ENCODE measurements at regions not wholly inside any gene's neighbourhood (a gene's known extent, or its start where the extent isn't known, plus 50 kb on each side); places are given as distances from the start of the nearest gene placed in this dataset.

DNA sequence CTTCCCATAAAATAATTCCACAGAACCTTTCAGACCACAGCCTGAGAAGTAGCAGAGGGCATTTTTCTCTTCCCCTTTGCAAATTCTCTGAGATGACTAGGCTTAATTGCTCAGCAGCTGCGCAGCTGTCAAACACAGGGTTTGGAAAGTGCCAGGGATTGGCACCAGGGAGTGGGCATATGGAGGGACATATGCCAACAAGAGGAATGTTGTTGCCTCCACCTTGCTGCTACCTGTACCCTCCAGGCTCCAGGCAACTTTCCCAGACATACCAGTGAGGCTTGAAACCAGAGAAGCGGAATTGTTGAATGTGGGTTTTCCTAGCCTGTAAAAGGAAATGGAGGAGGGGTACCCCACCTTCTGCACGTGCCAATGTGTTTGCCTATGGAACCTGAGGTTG, 256.2 kb upstream of the GPR101 start:
- Histone ChIP-seq H3K27me3 (ENCODE audit: insufficient read depth, low read depth, low read length) (no peaks in the 10 kb centered on the region), H3K79me2 (replicated peaks; ENCODE audit: insufficient read depth, low read length) (no peaks in the 10 kb centered on the region), H3K9ac (ENCODE audit: low read length) (no peak overlapping the region), H3K4me3 (ENCODE audit: low read length) (no peak overlapping the region), H3K36me3 (ENCODE audit: insufficient read depth, low read length) (no peaks in the 10 kb centered on the region), H2AFZ (ENCODE audit: low read depth, low read length) (no peak overlapping the region), H3K9me3 (ENCODE audit: low read length) (no peaks in the 10 kb centered on the region), H3K9me2 (ENCODE audit: insufficient read depth, low read length) (no peaks in the 10 kb centered on the region), H3K4me2 (ENCODE audit: low read length) (no peak overlapping the region), H3F3A (ENCODE audit: insufficient read depth, low read length, poor library complexity, severe bottlenecking) (no peaks in the 10 kb centered on the region), H3K27ac (ENCODE audit: low read length) (no peak overlapping the region), H4K20me1 (ENCODE audit: insufficient read depth) (no peaks in the 10 kb centered on the region)
- no peak for TF ChIP-seq SMC3 (conservative IDR thresholded peaks at IDR 0.05; ENCODE audit: poor library complexity)
- no peak for TF ChIP-seq TAF1 (IDR thresholded peaks at IDR 0.05; ENCODE audit: low read depth)
- TF ChIP-seq EZH2 (IDR thresholded peaks at IDR 0.05; ENCODE audit: borderline replicate concordance, insufficient read depth, low read length, poor library complexity, severe bottlenecking) = no peak
- no peak for TF ChIP-seq POLR2AphosphoS5 (IDR thresholded peaks at IDR 0.05)
- TF ChIP-seq, protein P1, sequence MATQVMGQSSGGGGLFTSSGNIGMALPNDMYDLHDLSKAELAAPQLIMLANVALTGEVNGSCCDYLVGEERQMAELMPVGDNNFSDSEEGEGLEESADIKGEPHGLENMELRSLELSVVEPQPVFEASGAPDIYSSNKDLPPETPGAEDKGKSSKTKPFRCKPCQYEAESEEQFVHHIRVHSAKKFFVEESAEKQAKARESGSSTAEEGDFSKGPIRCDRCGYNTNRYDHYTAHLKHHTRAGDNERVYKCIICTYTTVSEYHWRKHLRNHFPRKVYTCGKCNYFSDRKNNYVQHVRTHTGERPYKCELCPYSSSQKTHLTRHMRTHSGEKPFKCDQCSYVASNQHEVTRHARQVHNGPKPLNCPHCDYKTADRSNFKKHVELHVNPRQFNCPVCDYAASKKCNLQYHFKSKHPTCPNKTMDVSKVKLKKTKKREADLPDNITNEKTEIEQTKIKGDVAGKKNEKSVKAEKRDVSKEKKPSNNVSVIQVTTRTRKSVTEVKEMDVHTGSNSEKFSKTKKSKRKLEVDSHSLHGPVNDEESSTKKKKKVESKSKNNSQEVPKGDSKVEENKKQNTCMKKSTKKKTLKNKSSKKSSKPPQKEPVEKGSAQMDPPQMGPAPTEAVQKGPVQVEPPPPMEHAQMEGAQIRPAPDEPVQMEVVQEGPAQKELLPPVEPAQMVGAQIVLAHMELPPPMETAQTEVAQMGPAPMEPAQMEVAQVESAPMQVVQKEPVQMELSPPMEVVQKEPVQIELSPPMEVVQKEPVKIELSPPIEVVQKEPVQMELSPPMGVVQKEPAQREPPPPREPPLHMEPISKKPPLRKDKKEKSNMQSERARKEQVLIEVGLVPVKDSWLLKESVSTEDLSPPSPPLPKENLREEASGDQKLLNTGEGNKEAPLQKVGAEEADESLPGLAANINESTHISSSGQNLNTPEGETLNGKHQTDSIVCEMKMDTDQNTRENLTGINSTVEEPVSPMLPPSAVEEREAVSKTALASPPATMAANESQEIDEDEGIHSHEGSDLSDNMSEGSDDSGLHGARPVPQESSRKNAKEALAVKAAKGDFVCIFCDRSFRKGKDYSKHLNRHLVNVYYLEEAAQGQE (IDR thresholded peaks at IDR 0.05; ENCODE audit: borderline replicate concordance) = no peak
- no peak for TF ChIP-seq RAD21 (conservative IDR thresholded peaks at IDR 0.05)
- TF ChIP-seq MXI1 (conservative IDR thresholded peaks at IDR 0.05; ENCODE audit: poor library complexity, severe bottlenecking) = no peak
- TF ChIP-seq EP300 (conservative IDR thresholded peaks at IDR 0.05; ENCODE audit: poor library complexity, severe bottlenecking) = no peak

DNA sequence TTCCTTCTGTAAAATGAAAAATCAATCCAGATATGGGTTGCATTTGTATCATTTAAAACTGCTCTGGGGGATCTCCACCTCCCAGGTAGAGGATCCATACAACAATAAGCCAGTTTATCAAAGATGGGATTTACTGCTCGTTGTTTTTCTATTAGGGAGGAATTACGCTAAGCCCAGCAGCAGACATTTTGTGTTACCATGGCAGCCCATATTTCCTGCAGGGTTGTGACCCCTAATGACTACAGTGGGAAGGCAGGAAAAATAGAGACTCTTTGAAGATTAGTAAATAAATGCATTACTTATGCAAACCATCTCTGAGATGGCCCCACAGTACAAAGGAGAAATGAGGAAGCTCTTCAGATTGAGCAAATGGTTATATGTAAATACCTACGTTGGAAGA, 253.4 kb upstream of the GPR101 start:
- no peak overlapping the region for H3K4me3 ChIP-seq (ENCODE audit: low read length)
- H3K4me2 ChIP-seq (ENCODE audit: low read length) = no peak overlapping the region
- H4K20me1 ChIP-seq (ENCODE audit: insufficient read depth) = no peaks in the 10 kb centered on the region
- no peaks in the 10 kb centered on the region for H3K9me3 ChIP-seq (ENCODE audit: low read length)
- TF ChIP-seq, protein P1 (IDR thresholded peaks at IDR 0.05; ENCODE audit: borderline replicate concordance) = no peak
- TF ChIP-seq, protein P2, sequence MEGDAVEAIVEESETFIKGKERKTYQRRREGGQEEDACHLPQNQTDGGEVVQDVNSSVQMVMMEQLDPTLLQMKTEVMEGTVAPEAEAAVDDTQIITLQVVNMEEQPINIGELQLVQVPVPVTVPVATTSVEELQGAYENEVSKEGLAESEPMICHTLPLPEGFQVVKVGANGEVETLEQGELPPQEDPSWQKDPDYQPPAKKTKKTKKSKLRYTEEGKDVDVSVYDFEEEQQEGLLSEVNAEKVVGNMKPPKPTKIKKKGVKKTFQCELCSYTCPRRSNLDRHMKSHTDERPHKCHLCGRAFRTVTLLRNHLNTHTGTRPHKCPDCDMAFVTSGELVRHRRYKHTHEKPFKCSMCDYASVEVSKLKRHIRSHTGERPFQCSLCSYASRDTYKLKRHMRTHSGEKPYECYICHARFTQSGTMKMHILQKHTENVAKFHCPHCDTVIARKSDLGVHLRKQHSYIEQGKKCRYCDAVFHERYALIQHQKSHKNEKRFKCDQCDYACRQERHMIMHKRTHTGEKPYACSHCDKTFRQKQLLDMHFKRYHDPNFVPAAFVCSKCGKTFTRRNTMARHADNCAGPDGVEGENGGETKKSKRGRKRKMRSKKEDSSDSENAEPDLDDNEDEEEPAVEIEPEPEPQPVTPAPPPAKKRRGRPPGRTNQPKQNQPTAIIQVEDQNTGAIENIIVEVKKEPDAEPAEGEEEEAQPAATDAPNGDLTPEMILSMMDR (IDR thresholded peaks at IDR 0.05; ENCODE audit: poor library complexity, severe bottlenecking) = no peak
- TF ChIP-seq EZH2 (IDR thresholded peaks at IDR 0.05; ENCODE audit: borderline replicate concordance, insufficient read depth, low read length, poor library complexity, severe bottlenecking) (no peak), TAF1 (IDR thresholded peaks at IDR 0.05; ENCODE audit: low read depth) (no peak), POLR2AphosphoS5 (IDR thresholded peaks at IDR 0.05) (no peak), EP300 (conservative IDR thresholded peaks at IDR 0.05; ENCODE audit: poor library complexity, severe bottlenecking) (no peak), SMC3 (conservative IDR thresholded peaks at IDR 0.05; ENCODE audit: poor library complexity) (no peak), MXI1 (conservative IDR thresholded peaks at IDR 0.05; ENCODE audit: poor library complexity, severe bottlenecking) (no peak), RAD21 (conservative IDR thresholded peaks at IDR 0.05) (no peak)
- H3K9me2 ChIP-seq (ENCODE audit: insufficient read depth, low read length) = no peaks in the 10 kb centered on the region
- H3K79me2 ChIP-seq (replicated peaks; ENCODE audit: insufficient read depth, low read length) = no peaks in the 10 kb centered on the region
- no peaks in the 10 kb centered on the region for H3K36me3 ChIP-seq (ENCODE audit: insufficient read depth, low read length)
- no peaks in the 10 kb centered on the region for H3K27me3 ChIP-seq (ENCODE audit: insufficient read depth, low read depth, low read length)
- H2AFZ ChIP-seq (ENCODE audit: low read depth, low read length) = no peak overlapping the region
- no peaks in the 10 kb centered on the region for H3F3A ChIP-seq (ENCODE audit: insufficient read depth, low read length, poor library complexity, severe bottlenecking)
- H3K9ac ChIP-seq (ENCODE audit: low read length) = no peak overlapping the region
- peak overlapping the region; percentile 31 for H3K27ac ChIP-seq (ENCODE audit: low read length)

Data from neural cell (in vitro differentiated cells).